ENCODE measurements at regions not wholly inside any gene's neighbourhood (a gene's known extent, or its start where the extent isn't known, plus 50 kb on each side); places are given as distances from the start of the nearest gene placed in this dataset.

DNA sequence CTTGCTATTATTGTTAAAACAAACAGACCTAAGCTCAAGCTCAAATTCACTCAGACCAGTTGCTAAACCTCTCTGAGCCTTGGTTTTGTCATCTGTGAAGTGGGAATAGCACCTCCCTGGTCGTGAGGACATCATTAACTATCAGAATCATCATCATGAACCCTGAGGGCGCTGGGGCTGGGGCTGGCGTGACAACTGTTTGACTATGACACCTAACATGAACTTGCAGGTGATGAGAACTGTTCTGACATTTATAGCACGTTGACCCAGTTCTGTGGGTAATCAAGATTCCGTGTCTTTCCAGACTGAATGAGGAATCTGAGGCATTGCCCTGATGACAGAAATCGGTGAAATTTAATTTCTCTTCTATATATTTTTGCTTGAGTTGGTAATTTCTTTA, 71.3 kb upstream of the CDH5 start:
- H3K9me2 ChIP-seq (ENCODE audit: insufficient read depth, low read length) = no peaks in the 10 kb centered on the region
- no peak overlapping the region for H3K27ac ChIP-seq (ENCODE audit: low read depth, low read length, poor library complexity, severe bottlenecking)
- no peak overlapping the region for H3K4me2 ChIP-seq (ENCODE audit: low read length)
- no peaks in the 10 kb centered on the region for H3K79me2 ChIP-seq (ENCODE audit: insufficient read depth, low read depth, low read length)
- DNase-seq (ENCODE audit: low spot score) = no peak
- no peak overlapping the region for H2AFZ ChIP-seq (ENCODE audit: low read length)
- POLR2A ChIA-PET = no interaction called here
- H3K36me3 ChIP-seq (ENCODE audit: insufficient read depth, low read length) = no peaks in the 10 kb centered on the region
- no peaks in the 10 kb centered on the region for H3K4me1 ChIP-seq (ENCODE audit: insufficient read depth, low read length, poor library complexity, severe bottlenecking)
- no peaks in the 10 kb centered on the region for H4K20me1 ChIP-seq (ENCODE audit: insufficient read depth, low read length)
- CTCF ChIA-PET (ENCODE audit: unreplicated experiment) = no interaction called here
- H3K4me3 ChIP-seq (ENCODE audit: low read depth, low read length, poor library complexity, severe bottlenecking) = no peak overlapping the region
- TF ChIP-seq, protein P1, sequence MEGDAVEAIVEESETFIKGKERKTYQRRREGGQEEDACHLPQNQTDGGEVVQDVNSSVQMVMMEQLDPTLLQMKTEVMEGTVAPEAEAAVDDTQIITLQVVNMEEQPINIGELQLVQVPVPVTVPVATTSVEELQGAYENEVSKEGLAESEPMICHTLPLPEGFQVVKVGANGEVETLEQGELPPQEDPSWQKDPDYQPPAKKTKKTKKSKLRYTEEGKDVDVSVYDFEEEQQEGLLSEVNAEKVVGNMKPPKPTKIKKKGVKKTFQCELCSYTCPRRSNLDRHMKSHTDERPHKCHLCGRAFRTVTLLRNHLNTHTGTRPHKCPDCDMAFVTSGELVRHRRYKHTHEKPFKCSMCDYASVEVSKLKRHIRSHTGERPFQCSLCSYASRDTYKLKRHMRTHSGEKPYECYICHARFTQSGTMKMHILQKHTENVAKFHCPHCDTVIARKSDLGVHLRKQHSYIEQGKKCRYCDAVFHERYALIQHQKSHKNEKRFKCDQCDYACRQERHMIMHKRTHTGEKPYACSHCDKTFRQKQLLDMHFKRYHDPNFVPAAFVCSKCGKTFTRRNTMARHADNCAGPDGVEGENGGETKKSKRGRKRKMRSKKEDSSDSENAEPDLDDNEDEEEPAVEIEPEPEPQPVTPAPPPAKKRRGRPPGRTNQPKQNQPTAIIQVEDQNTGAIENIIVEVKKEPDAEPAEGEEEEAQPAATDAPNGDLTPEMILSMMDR (conservative IDR thresholded peaks at IDR 0.05; ENCODE audit: low read length) = no peak
- TF ChIP-seq EZH2phosphoT487 (IDR thresholded peaks at IDR 0.05; ENCODE audit: borderline replicate concordance, low read depth, low read length) = no peak
- H3K9me3 ChIP-seq (ENCODE audit: low read length) = no peaks in the 10 kb centered on the region
- intact Hi-C loops (cut with micrococcal nuclease; ENCODE audit: unreplicated experiment) = no loop called here
- BruUV-seq (replicated peaks) = no TSS peak

DNA sequence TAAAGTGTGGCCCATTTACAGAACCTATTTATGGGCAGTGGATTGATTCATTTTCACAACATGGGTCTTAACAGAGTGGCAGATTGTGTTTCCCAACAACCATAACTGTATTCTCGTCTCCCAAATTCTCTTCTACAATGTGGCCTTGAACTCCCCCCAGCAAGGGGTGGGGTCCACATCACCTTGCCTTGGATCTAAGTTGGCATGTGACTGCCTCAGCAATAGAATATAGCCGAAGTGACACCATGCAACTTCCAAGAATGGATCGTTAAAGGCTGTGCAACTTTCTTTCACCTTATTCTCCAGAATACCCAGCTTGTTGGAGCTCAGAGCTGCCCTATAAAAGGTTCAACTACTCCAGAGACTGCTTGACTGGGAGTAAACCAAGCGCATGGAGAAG, 72.0 kb upstream of the CDH5 start:
- H3K9me3 ChIP-seq (ENCODE audit: low read length) = no peaks in the 10 kb centered on the region
- H3K79me2 ChIP-seq (ENCODE audit: insufficient read depth, low read depth, low read length) = no peaks in the 10 kb centered on the region
- CTCF ChIA-PET (ENCODE audit: unreplicated experiment) = no interaction called here
- H3K27ac ChIP-seq (ENCODE audit: low read depth, low read length, poor library complexity, severe bottlenecking) = no peak overlapping the region
- BruUV-seq (replicated peaks) = no TSS peak
- H3K4me3 ChIP-seq (ENCODE audit: low read depth, low read length, poor library complexity, severe bottlenecking) = no peak overlapping the region
- no peak for DNase-seq (ENCODE audit: low spot score)
- POLR2A ChIA-PET = no interaction called here
- no peak overlapping the region for H2AFZ ChIP-seq (ENCODE audit: low read length)
- TF ChIP-seq EZH2phosphoT487 (IDR thresholded peaks at IDR 0.05; ENCODE audit: borderline replicate concordance, low read depth, low read length) = no peak
- TF ChIP-seq, protein P1 (conservative IDR thresholded peaks at IDR 0.05; ENCODE audit: low read length) = no peak
- intact Hi-C loops (cut with micrococcal nuclease; ENCODE audit: unreplicated experiment) = no loop called here
- no peaks in the 10 kb centered on the region for H3K9me2 ChIP-seq (ENCODE audit: insufficient read depth, low read length)
- H4K20me1 ChIP-seq (ENCODE audit: insufficient read depth, low read length) = no peaks in the 10 kb centered on the region
- H3K4me1 ChIP-seq (ENCODE audit: insufficient read depth, low read length, poor library complexity, severe bottlenecking) = no peaks in the 10 kb centered on the region
- H3K36me3 ChIP-seq (ENCODE audit: insufficient read depth, low read length) = no peaks in the 10 kb centered on the region
- no peak overlapping the region for H3K4me2 ChIP-seq (ENCODE audit: low read length)

DNA sequence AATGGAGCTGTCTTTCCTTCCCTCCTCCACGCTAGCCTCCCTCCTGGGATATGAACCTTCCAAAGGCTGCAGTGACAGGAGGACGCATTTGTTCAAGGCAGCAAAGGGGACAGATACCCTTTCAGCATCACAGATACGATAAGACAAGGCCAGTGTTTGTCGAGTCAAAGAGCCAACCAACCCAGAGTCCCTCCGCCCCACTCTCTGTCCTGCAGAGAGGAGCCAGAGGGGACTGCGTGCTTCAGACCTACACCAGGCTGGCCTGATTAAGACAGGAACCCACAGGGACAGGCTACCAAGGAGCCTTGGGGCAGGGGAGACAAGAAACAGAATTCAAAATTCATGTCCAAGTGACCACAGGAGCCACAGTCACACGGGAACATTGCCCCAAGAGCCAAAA, 72.6 kb upstream of the CDH5 start:
- no peaks in the 10 kb centered on the region for H4K20me1 ChIP-seq (ENCODE audit: insufficient read depth, low read length)
- no peak overlapping the region for H3K4me2 ChIP-seq (ENCODE audit: low read length)
- H3K4me3 ChIP-seq (ENCODE audit: low read depth, low read length, poor library complexity, severe bottlenecking) = no peak overlapping the region
- no peaks in the 10 kb centered on the region for H3K9me2 ChIP-seq (ENCODE audit: insufficient read depth, low read length)
- ChIA-PET POLR2A (no interaction called here), CTCF (ENCODE audit: unreplicated experiment) (no interaction called here)
- no peaks in the 10 kb centered on the region for H3K36me3 ChIP-seq (ENCODE audit: insufficient read depth, low read length)
- no peak overlapping the region for H2AFZ ChIP-seq (ENCODE audit: low read length)
- no peaks in the 10 kb centered on the region for H3K9me3 ChIP-seq (ENCODE audit: low read length)
- TF ChIP-seq EZH2phosphoT487 (IDR thresholded peaks at IDR 0.05; ENCODE audit: borderline replicate concordance, low read depth, low read length) = no peak
- TF ChIP-seq, protein P1 (conservative IDR thresholded peaks at IDR 0.05; ENCODE audit: low read length) = no peak
- no peak overlapping the region for H3K27ac ChIP-seq (ENCODE audit: low read depth, low read length, poor library complexity, severe bottlenecking)
- H3K79me2 ChIP-seq (ENCODE audit: insufficient read depth, low read depth, low read length) = no peaks in the 10 kb centered on the region
- intact Hi-C loops (cut with micrococcal nuclease; ENCODE audit: unreplicated experiment) = no loop called here
- DNase-seq (ENCODE audit: low spot score) = no peak
- H3K4me1 ChIP-seq (ENCODE audit: insufficient read depth, low read length, poor library complexity, severe bottlenecking) = no peaks in the 10 kb centered on the region
- no TSS peak for BruUV-seq (replicated peaks)
